Gastrocnemius medialis (tissue), 4 donors: ENCODE measurements at regions not wholly inside any gene's neighbourhood (a gene's known extent, or its start where the extent isn't known, plus 50 kb on each side); places are given as distances from the start of the nearest gene placed in this dataset.

ENCODE experiments used
- CTCF ChIP-seq, 5 experiments: fragments of 450-650 bp in 3 of 5; fragments of 200-600 bp in 2 of 5; sonication (generic) in 2 of 5; IDR thresholded peaks in 4 of 5; conservative IDR thresholded peaks in 1 of 5; 1 replicate in 4 of 5; 2 replicates in 1 of 5; pipeline ENCODE4 v1.5.1; 2016 to 2019; ENCODE audit warnings: antibody characterized with exemption in 5 of 5, mild to moderate bottlenecking in 3 of 5, moderate library complexity in 3 of 5
- POLR2A ChIP-seq, 2 donors: fragments of 450-650 bp; IDR thresholded peaks; one replicate each; pipeline ENCODE4 v1.6.1; 2017; ENCODE audit warnings: antibody characterized with exemption in 2 of 2, mild to moderate bottlenecking in 2 of 2, moderate library complexity in 2 of 2

- TF ChIP-seq CTCF (IDR thresholded peaks at IDR 0.05 in 4 of 5, conservative IDR thresholded peaks at IDR 0.05 in 1 of 5) (no peak), POLR2A (IDR thresholded peaks at IDR 0.05) (no peak)
Observed at GRCh38 chr18:34514957-34515356, 195.1 kb upstream of the DTNA start.
